ENCODE measurements at regions not wholly inside any gene's neighbourhood (a gene's known extent, or its start where the extent isn't known, plus 50 kb on each side); places are given as distances from the start of the nearest gene placed in this dataset.

GRCh38 chr1:117753232-117753631 is 147.4 kb downstream of the TENT5C start:
- no peak for TF ChIP-seq CTCF (IDR thresholded peaks at IDR 0.05)
- intact Hi-C loops (cut with DNase I), result loop anchor here (10.0 kb wide), 1 partner anchor 218 kb away; no protein-coding TSS in a partner anchor
- H3K4me1 ChIP-seq, result peaks cover 9% of the 10 kb centered on the region
- H3K27me3 ChIP-seq (ENCODE audit: low read depth), result peaks cover 10% of the 10 kb centered on the region
- no peaks in the 10 kb centered on the region for H3K9me3 ChIP-seq
- H3K4me3 ChIP-seq, result no peak overlapping the region
- no peaks in the 10 kb centered on the region for H3K36me3 ChIP-seq
- ATAC-seq (no peak), DNase-seq (no peak)
- no peak overlapping the region for H3K27ac ChIP-seq

GRCh38 chr1:117753652-117754051 is 147.8 kb downstream of the TENT5C start:
- intact Hi-C loops (cut with DNase I), result loop anchor here (10.0 kb wide), 1 partner anchor 219 kb away; no protein-coding TSS in a partner anchor
- ATAC-seq, result peak in 1 of 2 donors; percentile 17
- H3K9me3 ChIP-seq, result no peaks in the 10 kb centered on the region
- peaks cover 10% of the 10 kb centered on the region for H3K27me3 ChIP-seq (ENCODE audit: low read depth)
- H3K27ac ChIP-seq, result no peak overlapping the region
- H3K4me1 ChIP-seq, result peaks cover 12% of the 10 kb centered on the region
- no peak for TF ChIP-seq CTCF (IDR thresholded peaks at IDR 0.05)
- no peak overlapping the region for H3K4me3 ChIP-seq
- no peaks in the 10 kb centered on the region for H3K36me3 ChIP-seq
- no peak for DNase-seq

DNA sequence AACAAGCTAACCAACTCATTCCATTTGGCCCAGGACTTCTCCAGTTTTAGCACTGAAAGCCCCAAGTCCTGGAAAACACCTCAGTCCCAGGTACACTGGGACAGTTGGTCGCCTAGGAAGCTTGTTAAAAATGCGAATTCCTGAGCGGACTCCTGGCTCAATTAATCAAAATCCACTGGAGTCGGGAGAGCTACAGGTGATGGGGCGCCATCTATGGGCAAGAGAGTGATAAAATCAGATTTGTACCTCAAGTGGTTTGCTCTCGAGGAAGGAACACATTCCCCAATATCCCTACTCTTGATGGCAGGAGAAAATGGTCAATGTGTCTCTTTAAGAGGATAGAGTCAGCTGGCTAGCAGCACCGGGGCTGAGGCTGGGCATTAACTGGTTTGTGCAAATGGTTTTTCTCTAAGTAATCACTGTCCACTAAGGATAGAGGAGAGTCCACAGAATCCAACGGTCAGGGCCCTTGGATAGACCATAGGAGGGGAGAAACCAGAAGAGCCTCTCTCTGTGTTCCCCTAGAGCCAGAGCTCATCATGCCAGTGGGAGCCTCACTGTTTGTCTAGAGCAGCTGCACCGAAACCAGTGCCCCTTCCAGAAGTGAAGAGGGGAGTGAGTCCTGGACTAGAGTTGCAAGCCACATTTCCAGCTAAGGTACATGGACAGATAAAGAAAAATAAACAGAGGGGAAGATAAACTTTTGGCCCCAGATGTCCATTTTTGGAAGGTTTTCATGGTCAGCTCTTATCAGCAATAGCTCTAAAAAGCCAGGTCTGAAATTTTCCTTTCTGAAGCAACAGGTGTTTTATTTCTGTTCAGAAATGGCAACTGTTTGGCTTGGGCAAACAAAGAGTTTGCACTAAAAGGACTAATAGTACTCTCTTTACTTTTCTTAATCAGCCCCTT is 148.5 kb downstream of the TENT5C start:
- Histone ChIP-seq H3K36me3 (no peaks in the 10 kb centered on the region), H3K27me3 (ENCODE audit: low read depth) (peaks cover 10% of the 10 kb centered on the region), H3K4me3 (no peak overlapping the region), H3K9me3 (no peaks in the 10 kb centered on the region), H3K4me1 (peaks cover 18% of the 10 kb centered on the region), H3K27ac (no peak overlapping the region)
- peak; percentile 73 for TF ChIP-seq CTCF (IDR thresholded peaks at IDR 0.05)
- intact Hi-C loops (cut with DNase I), result loop anchor here (10.0 kb wide), 1 partner anchor 220 kb away; no protein-coding TSS in a partner anchor
- ATAC-seq (peak; percentile 72 to 75), DNase-seq (no peak)

DNA sequence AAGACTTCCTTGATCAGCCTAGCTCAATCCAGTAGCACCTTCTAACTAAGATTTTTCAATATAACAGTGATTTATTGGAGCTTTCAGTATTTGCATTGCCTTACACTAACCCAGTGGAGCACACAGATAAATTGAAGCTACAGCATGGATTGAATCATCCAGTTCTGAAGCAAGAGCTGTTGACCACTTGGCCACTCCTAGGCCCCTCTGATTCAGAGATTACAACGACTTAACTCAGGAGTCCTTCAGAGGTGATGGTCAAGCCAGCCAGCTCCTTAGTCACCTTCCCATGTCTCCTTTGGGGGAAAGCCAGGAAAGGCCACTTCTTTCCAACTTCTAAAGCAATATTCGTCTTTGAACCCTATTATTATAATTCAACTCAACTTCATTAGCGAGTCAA is 151.8 kb downstream of the TENT5C start:
- Histone ChIP-seq H3K27me3 (ENCODE audit: low read depth) (peaks cover 10% of the 10 kb centered on the region), H3K27ac (no peak overlapping the region), H3K36me3 (no peaks in the 10 kb centered on the region), H3K9me3 (no peaks in the 10 kb centered on the region), H3K4me3 (no peak overlapping the region), H3K4me1 (peaks cover 19% of the 10 kb centered on the region)
- ATAC-seq (no peak), DNase-seq (no peak)
- intact Hi-C loops (cut with DNase I), result loop anchor here (10.0 kb wide), 1 partner anchor 223 kb away; no protein-coding TSS in a partner anchor
- no peak for TF ChIP-seq CTCF (IDR thresholded peaks at IDR 0.05)

DNA sequence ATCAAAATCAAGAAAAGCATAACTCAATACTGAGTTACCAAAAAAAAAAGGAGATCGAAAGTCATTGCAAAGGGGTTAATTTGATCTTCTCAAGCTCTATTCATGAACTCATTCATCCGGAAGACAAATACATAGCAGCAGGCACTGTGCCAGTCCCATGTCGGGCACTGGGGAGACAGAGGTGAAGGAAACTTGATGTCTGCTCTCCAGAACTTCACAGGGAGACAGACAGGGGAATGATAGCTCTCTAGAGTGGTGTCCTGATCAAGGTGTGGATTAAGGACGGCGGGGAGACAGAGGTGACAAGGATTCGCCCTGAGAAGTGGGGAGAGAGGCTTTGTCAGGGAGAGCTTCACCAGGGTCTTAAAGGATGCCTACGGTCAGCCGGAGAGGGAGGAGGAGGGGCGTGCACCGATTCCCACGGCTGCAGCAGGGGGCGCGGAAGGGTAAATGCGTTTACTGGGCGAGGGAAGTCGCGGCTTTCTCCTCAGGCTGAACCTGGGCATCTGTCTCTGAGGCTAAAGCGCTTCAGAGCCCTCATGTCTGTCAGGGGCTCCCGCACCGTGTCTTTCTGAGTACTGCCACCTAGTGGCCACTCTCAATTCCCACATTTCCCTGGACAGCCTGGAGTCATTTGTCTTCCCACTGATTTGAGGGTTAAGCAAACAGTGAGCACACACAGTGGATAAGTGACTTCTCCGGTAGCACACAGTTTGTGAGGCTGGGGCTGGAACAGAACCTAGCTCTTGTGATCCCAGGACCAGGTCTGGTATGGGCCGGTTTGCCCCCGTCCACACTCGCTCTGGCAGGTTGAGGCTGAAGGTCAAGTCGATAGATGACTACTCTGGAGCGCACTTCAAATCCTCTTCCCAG is 152.8 kb downstream of the TENT5C start:
- intact Hi-C loops (cut with DNase I), result loop anchor here (10.0 kb wide), 1 partner anchor 224 kb away; no protein-coding TSS in a partner anchor
- ATAC-seq (peak; percentile 93), DNase-seq (peak; percentile 58)
- Histone ChIP-seq H3K27ac (no peak overlapping the region), H3K4me1 (peaks cover 17% of the 10 kb centered on the region), H3K4me3 (peak overlapping the region; percentile 47), H3K36me3 (no peaks in the 10 kb centered on the region), H3K27me3 (ENCODE audit: low read depth) (peaks cover 10% of the 10 kb centered on the region), H3K9me3 (no peaks in the 10 kb centered on the region)
- peak; percentile 89 for TF ChIP-seq CTCF (IDR thresholded peaks at IDR 0.05)
